ENCODE measurements at regions not wholly inside any gene's neighbourhood (a gene's known extent, or its start where the extent isn't known, plus 50 kb on each side); places are given as distances from the start of the nearest gene placed in this dataset.

DNA sequence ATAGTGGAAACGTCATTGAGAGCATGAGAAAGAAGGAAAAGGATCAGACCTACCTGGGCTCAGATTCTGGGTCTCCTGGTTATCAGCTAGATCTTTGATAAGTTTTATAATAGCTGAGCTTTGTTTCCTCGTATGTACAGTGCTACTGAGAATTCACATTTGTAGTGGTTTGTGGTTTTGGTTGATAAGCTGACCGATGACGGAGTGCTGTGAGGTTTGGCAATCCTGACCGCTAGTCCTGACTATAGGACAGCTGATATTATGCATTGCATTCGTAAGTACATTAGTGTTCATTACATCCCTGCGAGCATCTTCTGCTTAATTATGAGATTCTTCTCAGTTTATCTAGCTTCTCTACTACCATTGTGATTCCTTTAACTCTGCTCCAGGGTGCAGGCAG is 190.7 kb upstream of the SLC27A6 start:
- H3K27ac ChIP-seq, result no peak overlapping the region
- DNase-seq (ENCODE audit: low read depth, low spot score), result no peak
- no peak overlapping the region for H3K9ac ChIP-seq (ENCODE audit: insufficient read length)
- no peak for TF ChIP-seq POLR2AphosphoS5 (IDR thresholded peaks at IDR 0.05; ENCODE audit: borderline replicate concordance, low read depth, low read length)
- no peak for TF ChIP-seq FOXP2 (optimal IDR thresholded peaks at IDR 0.05; ENCODE audit: control extremely low read depth, extremely low read length, insufficient read depth)
- no peak for TF ChIP-seq EZH2 (IDR thresholded peaks at IDR 0.05)
- H3K9me3 ChIP-seq (ENCODE audit: low read depth, low read length), result no peaks in the 10 kb centered on the region
- no peaks in the 10 kb centered on the region for H3K36me3 ChIP-seq (ENCODE audit: insufficient read depth, low read length)
- H3K4me3 ChIP-seq, result no peak overlapping the region

DNA sequence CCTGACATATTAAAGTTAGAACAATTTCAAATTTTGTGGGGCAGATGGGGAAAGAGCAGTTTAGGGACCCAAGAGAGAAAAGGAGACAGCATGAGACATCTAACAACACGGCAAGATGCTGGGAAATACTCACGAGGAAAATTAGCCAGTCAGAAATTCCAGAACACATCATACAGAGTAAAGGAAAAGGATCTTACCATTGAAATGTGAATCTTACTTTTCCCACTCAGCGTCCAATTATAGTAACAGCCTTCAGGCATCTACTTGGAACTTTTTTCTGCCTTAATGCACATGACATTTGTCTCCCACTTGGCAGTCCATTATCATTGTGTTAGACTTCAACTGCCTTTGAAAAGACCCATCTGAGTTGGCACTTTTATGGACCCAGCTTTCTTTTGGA is 189.7 kb upstream of the SLC27A6 start:
- no peaks in the 10 kb centered on the region for H3K36me3 ChIP-seq (ENCODE audit: insufficient read depth, low read length)
- no peak for DNase-seq (ENCODE audit: low read depth, low spot score)
- H3K9me3 ChIP-seq (ENCODE audit: low read depth, low read length), result no peaks in the 10 kb centered on the region
- H3K9ac ChIP-seq (ENCODE audit: insufficient read length), result no peak overlapping the region
- no peak overlapping the region for H3K4me3 ChIP-seq
- TF ChIP-seq POLR2AphosphoS5 (IDR thresholded peaks at IDR 0.05; ENCODE audit: borderline replicate concordance, low read depth, low read length), result no peak
- TF ChIP-seq EZH2 (IDR thresholded peaks at IDR 0.05), result no peak
- TF ChIP-seq FOXP2 (optimal IDR thresholded peaks at IDR 0.05; ENCODE audit: control extremely low read depth, extremely low read length, insufficient read depth), result no peak
- no peak overlapping the region for H3K27ac ChIP-seq

DNA sequence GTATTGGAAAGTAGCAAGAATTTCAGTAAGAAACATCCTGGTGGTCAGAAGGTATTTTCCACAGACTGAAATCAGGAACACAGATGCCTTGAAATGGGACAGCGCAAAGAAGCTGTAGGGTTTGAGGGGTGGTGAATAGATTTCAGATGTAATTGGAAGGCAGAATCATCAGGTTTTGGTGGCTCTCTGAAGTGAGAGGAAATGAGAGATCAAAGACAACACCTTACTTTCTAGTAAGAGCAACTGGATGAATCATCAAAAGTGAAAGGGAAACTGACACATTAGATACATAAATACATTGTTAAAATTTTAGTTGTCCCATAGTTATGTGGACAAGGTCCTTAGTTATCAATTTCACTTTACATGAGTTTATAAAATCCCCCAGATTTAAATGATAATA is 188.2 kb upstream of the SLC27A6 start:
- TF ChIP-seq FOXP2 (optimal IDR thresholded peaks at IDR 0.05; ENCODE audit: control extremely low read depth, extremely low read length, insufficient read depth) (no peak), EZH2 (IDR thresholded peaks at IDR 0.05) (no peak), POLR2AphosphoS5 (IDR thresholded peaks at IDR 0.05; ENCODE audit: borderline replicate concordance, low read depth, low read length) (no peak)
- Histone ChIP-seq H3K36me3 (ENCODE audit: insufficient read depth, low read length) (no peaks in the 10 kb centered on the region), H3K27ac (no peak overlapping the region), H3K4me3 (no peak overlapping the region), H3K9ac (ENCODE audit: insufficient read length) (no peak overlapping the region), H3K9me3 (ENCODE audit: low read depth, low read length) (no peaks in the 10 kb centered on the region)
- DNase-seq (ENCODE audit: low read depth, low spot score), result no peak

DNA sequence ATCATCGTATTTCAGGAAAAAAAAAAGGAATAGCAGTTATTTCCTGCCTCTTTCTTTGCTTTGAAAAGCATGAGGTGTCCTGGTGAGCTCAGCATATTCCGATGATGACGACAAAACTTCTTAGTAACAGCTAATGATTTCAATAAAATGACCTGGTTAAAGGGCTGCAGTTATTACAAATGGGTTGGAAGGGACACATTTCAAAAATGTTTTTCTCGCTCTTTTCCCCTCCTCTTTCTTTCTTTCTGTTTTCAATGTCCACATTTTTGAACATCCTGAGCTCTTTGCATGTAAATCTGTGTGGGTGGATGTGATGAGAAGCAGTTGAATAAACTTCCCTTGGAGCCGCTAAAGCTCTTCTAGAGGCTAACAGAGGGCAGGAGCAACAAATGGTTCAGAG is 186.8 kb upstream of the SLC27A6 start:
- Histone ChIP-seq H3K9ac (ENCODE audit: insufficient read length) (no peak overlapping the region), H3K36me3 (ENCODE audit: insufficient read depth, low read length) (no peaks in the 10 kb centered on the region), H3K9me3 (ENCODE audit: low read depth, low read length) (no peaks in the 10 kb centered on the region), H3K4me3 (no peak overlapping the region), H3K27ac (no peak overlapping the region)
- no peak for DNase-seq (ENCODE audit: low read depth, low spot score)
- TF ChIP-seq FOXP2 (optimal IDR thresholded peaks at IDR 0.05; ENCODE audit: control extremely low read depth, extremely low read length, insufficient read depth) (no peak), POLR2AphosphoS5 (IDR thresholded peaks at IDR 0.05; ENCODE audit: borderline replicate concordance, low read depth, low read length) (no peak), EZH2 (IDR thresholded peaks at IDR 0.05) (no peak)

- DNase-seq (ENCODE audit: low read depth, low spot score), result no peak
- no peaks in the 10 kb centered on the region for H3K36me3 ChIP-seq (ENCODE audit: insufficient read depth, low read length)
- TF ChIP-seq EZH2 (IDR thresholded peaks at IDR 0.05), result no peak
- TF ChIP-seq FOXP2 (optimal IDR thresholded peaks at IDR 0.05; ENCODE audit: control extremely low read depth, extremely low read length, insufficient read depth), result no peak
- no peak for TF ChIP-seq POLR2AphosphoS5 (IDR thresholded peaks at IDR 0.05; ENCODE audit: borderline replicate concordance, low read depth, low read length)
- no peak overlapping the region for H3K9ac ChIP-seq (ENCODE audit: insufficient read length)
- H3K9me3 ChIP-seq (ENCODE audit: low read depth, low read length), result no peaks in the 10 kb centered on the region
- H3K27ac ChIP-seq, result no peak overlapping the region
- H3K4me3 ChIP-seq, result no peak overlapping the region
Observed at GRCh38 chr5:128782446-128782845, 182.8 kb upstream of the SLC27A6 start.

DNA sequence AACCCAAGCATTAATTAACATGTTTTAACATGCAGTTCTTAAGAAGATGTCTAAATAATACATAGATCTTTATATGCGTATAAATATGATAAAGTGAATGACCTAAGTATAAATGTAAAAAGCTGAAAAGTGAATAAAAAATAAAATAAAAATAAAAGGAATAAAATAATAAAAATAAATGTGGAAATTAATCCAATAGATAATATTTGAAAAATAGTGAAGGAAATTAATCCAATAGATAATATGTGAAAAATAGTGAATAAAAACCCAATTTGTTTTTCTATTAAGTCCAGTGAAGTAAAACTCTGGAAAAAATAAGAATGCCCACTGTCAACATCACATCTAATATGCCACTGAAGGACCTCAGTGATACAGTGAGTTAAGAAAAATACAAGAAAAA is 180.6 kb upstream of the SLC27A6 start:
- TF ChIP-seq FOXP2 (optimal IDR thresholded peaks at IDR 0.05; ENCODE audit: control extremely low read depth, extremely low read length, insufficient read depth), result no peak
- no peak for TF ChIP-seq EZH2 (IDR thresholded peaks at IDR 0.05)
- no peak for TF ChIP-seq POLR2AphosphoS5 (IDR thresholded peaks at IDR 0.05; ENCODE audit: borderline replicate concordance, low read depth, low read length)
- Histone ChIP-seq H3K9ac (ENCODE audit: insufficient read length) (no peak overlapping the region), H3K9me3 (ENCODE audit: low read depth, low read length) (no peaks in the 10 kb centered on the region), H3K36me3 (ENCODE audit: insufficient read depth, low read length) (no peaks in the 10 kb centered on the region), H3K27ac (no peak overlapping the region), H3K4me3 (no peak overlapping the region)
- no peak for DNase-seq (ENCODE audit: low read depth, low spot score)

DNA sequence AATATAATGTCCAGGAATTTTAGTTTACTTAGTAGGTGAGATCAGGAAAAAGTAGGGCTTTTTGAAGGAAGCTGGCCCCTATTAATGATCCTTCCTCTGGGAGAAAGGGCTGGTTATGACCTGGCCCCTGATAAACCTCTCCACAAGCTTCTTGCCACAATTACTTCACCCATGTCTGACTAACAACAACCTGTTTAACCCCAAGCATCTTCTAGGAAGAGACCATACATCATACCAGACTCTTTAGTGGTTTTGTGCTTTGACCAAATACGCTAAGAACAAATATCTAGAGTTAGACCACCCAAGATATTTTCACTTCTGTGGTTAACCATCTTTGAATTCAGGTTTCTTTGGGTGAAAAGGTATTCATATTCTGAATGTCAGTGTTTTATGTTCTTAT is 174.0 kb upstream of the SLC27A6 start:
- TF ChIP-seq EZH2 (IDR thresholded peaks at IDR 0.05), result no peak
- TF ChIP-seq FOXP2 (optimal IDR thresholded peaks at IDR 0.05; ENCODE audit: control extremely low read depth, extremely low read length, insufficient read depth), result no peak
- TF ChIP-seq POLR2AphosphoS5 (IDR thresholded peaks at IDR 0.05; ENCODE audit: borderline replicate concordance, low read depth, low read length), result no peak
- no peak overlapping the region for H3K27ac ChIP-seq
- H3K4me3 ChIP-seq, result no peak overlapping the region
- DNase-seq (ENCODE audit: low read depth, low spot score), result no peak
- H3K9me3 ChIP-seq (ENCODE audit: low read depth, low read length), result no peaks in the 10 kb centered on the region
- no peaks in the 10 kb centered on the region for H3K36me3 ChIP-seq (ENCODE audit: insufficient read depth, low read length)
- H3K9ac ChIP-seq (ENCODE audit: insufficient read length), result no peak overlapping the region

GRCh38 chr5:128796506-128796905 is 168.8 kb upstream of the SLC27A6 start:
- H3K27ac ChIP-seq, result no peak overlapping the region
- no peak for DNase-seq (ENCODE audit: low read depth, low spot score)
- no peak for TF ChIP-seq EZH2 (IDR thresholded peaks at IDR 0.05)
- TF ChIP-seq FOXP2 (optimal IDR thresholded peaks at IDR 0.05; ENCODE audit: control extremely low read depth, extremely low read length, insufficient read depth), result no peak
- H3K9me3 ChIP-seq (ENCODE audit: low read depth, low read length), result no peaks in the 10 kb centered on the region
- H3K4me3 ChIP-seq, result no peak overlapping the region
- H3K9ac ChIP-seq (ENCODE audit: insufficient read length), result no peak overlapping the region
- no peaks in the 10 kb centered on the region for H3K36me3 ChIP-seq (ENCODE audit: insufficient read depth, low read length)

DNA sequence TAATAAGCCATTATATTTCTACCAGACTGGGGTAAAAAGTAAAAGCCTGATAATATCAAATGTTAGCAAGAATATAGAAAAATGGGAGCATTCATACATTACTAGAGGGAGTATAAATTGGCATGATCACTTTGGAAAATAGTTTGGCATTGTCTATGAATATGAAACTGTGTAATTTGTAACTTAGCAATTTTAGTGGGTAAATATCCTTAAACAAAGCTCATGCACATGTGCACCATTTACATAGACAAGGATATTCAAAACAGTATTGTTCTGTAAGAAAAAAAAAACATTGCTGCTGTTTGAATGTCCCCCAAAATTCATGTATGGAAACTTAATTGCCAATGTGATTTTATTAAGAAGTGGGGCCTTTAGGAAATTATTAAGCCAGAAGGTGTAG is 166.4 kb upstream of the SLC27A6 start:
- Histone ChIP-seq H3K4me3 (no peak overlapping the region), H3K27ac (no peak overlapping the region), H3K9me3 (ENCODE audit: low read depth, low read length) (no peaks in the 10 kb centered on the region), H3K36me3 (ENCODE audit: insufficient read depth, low read length) (no peaks in the 10 kb centered on the region), H3K9ac (ENCODE audit: insufficient read length) (no peak overlapping the region)
- no peak for TF ChIP-seq POLR2AphosphoS5 (IDR thresholded peaks at IDR 0.05; ENCODE audit: borderline replicate concordance, low read depth, low read length)
- TF ChIP-seq FOXP2 (optimal IDR thresholded peaks at IDR 0.05; ENCODE audit: control extremely low read depth, extremely low read length, insufficient read depth), result no peak
- TF ChIP-seq EZH2 (IDR thresholded peaks at IDR 0.05), result no peak
- no peak for DNase-seq (ENCODE audit: low read depth, low spot score)

Measured in SK-N-MC (cell line).